Aorta (tissue), 5 donors: ENCODE measurements at regions not wholly inside any gene's neighbourhood (a gene's known extent, or its start where the extent isn't known, plus 50 kb on each side); places are given as distances from the start of the nearest gene placed in this dataset.

ENCODE experiments used
- ATAC-seq: fragments of 200-7000 bp; cut with Tn5 transposase; one replicate; pipeline ENCODE4 v1.9.1; 2022; ENCODE audit warnings: moderate library complexity; ENCODE audit not compliant: low FRiP score
- DNase-seq, 2 donors: peaks; one replicate each; pipeline ENCODE4 v3.0.0-alpha.2; 2020
- H3K27ac ChIP-seq, 2 donors: one replicate each; pipeline ENCODE4 v1.5.1; 2013; ENCODE audit warnings: low read length in 2 of 2, mild to moderate bottlenecking in 2 of 2, moderate library complexity in 2 of 2, control low read depth in 1 of 2, inconsistent platforms in 1 of 2, low read depth in 1 of 2
- H3K27me3 ChIP-seq, 2 donors: one replicate each; pipeline ENCODE4 v1.6.1; 2013; ENCODE audit warnings: control low read depth in 1 of 2, low read length in 1 of 2, mild to moderate bottlenecking in 1 of 2, moderate library complexity in 1 of 2; ENCODE audit not compliant: insufficient read depth in 2 of 2, control insufficient read depth in 1 of 2
- H3K36me3 ChIP-seq, 2 donors: one replicate each; pipeline ENCODE4 v1.6.1; 2013; ENCODE audit warnings: control low read depth in 1 of 2, low read length in 1 of 2, mild to moderate bottlenecking in 1 of 2; ENCODE audit not compliant: insufficient read depth in 2 of 2, control insufficient read depth in 1 of 2
- H3K4me1 ChIP-seq, 2 donors: one replicate each; pipeline ENCODE4 v1.6.1; 2013; ENCODE audit warnings: low read length in 2 of 2, control low read depth in 1 of 2, mild to moderate bottlenecking in 1 of 2, moderate library complexity in 1 of 2; ENCODE audit not compliant: insufficient read depth in 2 of 2, control insufficient read depth in 1 of 2
- H3K4me3 ChIP-seq, 2 donors: one replicate each; pipeline ENCODE4 v1.5.1; 2013; ENCODE audit warnings: low read length in 2 of 2, control low read depth in 1 of 2, mild to moderate bottlenecking in 1 of 2
- H3K9me3 ChIP-seq: one replicate; pipeline ENCODE4 v1.6.1; 2013; ENCODE audit warnings: mild to moderate bottlenecking, low read length; ENCODE audit not compliant: control insufficient read depth
- WGBS, 2 donors: extraction: QIAGEN DNeasy Blood & Tissue Kit; methylation state at CpG; one replicate each; pipeline ENCODE4 v1.1.7; 2013; 5-methylcytosine and 5-hydroxymethylcytosine counted together
- intact Hi-C, 2 donors: fragments of 100-400 bp; cut with DNase I; formaldehyde crosslinking; loops; one replicate each; pipeline versions ENCODE4 v1.14.2 to v1.15.0; 2022
- donor health status: healthy with polysubstance abuse.
- donor health status: Bipolar disorder and iron deficiency.
- donor health status: DM: no; HTN: no; CAD: no.
- donor health status: DM: no; HTN: no; CAD: no.
- donor health status: DM: yes; HTN: yes; CAD: no.

DNA sequence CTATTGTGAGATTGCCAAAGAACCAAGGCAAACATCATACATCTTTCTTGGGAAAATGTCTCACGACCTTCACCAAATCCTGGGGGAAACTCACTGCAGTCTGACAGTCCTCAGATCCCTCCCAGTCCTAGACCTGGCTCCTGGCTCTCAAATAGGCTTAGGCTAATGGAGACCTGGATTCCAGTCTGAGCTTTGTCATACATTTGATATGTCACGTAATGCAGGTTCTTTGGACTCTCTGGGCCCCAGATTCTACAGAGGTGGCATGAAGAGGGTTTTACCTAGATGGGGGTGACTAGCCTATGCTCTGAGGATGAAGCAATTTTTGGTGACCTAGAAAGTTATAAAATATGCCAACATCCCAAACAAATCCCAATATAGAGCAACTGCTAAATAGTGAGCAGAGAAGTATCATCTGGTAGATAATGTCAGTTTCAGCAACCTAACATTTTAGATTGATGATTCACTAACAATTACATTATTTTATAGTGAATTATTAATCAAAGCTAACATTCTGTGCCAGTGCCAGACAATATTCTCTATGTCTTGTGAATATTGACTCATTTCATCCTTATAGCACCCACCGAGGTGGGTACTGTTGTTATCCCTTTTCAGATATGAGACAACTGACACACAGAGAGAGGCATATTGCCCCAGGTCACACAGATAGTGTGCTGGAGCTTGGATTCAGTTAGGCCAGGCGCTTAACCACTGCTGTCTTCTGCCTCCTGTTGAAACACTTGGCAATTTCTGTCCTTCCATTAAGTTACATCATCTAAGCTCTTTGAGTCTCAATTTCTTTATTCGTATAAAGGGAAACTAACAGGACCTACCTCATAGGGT, 195.4 kb upstream of the MAMLD1 start:
- no peaks in the 10 kb centered on the region for H3K4me1 ChIP-seq
- H3K4me3 ChIP-seq: no peak overlapping the region
- H3K36me3 ChIP-seq: no peaks in the 10 kb centered on the region
- no peak for ATAC-seq
- H3K27ac ChIP-seq: no peak overlapping the region
- intact Hi-C loops: no loop called here
- no peak for DNase-seq
- H3K9me3 ChIP-seq: no peaks in the 10 kb centered on the region
- H3K27me3 ChIP-seq: no peaks in the 10 kb centered on the region
- 73 to 82% methylated on average over 5 of the region's 5 CpGs for WGBS, 2 donors

DNA sequence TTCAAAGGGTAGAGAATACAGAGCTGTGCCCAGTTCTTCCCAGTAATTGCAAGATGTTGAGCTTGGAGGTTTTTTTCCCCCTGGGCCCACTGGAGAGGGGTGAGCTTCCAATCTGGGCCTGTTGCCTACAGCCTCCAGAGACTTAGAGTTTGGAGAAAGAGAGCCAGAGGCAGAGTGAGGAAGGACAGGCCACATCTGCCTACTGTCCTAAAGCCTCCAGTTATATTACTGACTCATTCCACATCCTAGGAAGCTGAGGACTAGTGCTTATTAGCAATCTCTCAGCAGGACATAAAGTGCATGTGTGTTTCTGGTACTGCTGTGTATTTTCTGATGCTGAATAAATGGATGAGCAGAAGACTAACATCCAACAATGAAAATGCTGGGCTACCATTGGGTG, 181.0 kb upstream of the MAMLD1 start:
- H3K27me3 ChIP-seq: no peaks in the 10 kb centered on the region
- ATAC-seq: no peak
- H3K4me1 ChIP-seq: no peaks in the 10 kb centered on the region
- no peaks in the 10 kb centered on the region for H3K36me3 ChIP-seq
- no peak for DNase-seq
- H3K27ac ChIP-seq: no peak overlapping the region
- no peaks in the 10 kb centered on the region for H3K9me3 ChIP-seq
- intact Hi-C loops: no loop called here
- no peak overlapping the region for H3K4me3 ChIP-seq

DNA sequence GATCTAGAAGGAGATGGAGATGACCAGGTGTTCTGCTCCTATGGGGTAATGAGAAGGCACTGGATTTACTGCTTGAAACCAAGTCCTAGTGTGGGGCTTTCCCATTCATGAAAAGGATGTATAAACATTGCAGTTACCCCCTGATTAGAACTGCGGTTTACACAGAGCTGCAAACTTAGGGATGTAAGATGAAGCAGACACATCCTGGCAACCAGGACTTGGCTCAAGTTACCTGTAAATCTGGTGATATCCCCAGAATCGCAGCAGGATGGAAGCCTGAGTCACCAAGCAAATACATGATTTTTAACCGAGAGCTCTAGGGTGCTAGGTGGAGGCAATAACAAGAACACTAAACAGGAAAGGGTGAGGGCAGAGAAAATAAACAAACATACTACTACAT, 178.6 kb upstream of the MAMLD1 start:
- no peaks in the 10 kb centered on the region for H3K36me3 ChIP-seq
- H3K27ac ChIP-seq: no peak overlapping the region
- H3K4me1 ChIP-seq: no peaks in the 10 kb centered on the region
- 60 to 64% methylated on average over 3 of the region's 3 CpGs for WGBS, 2 donors
- DNase-seq (no peak), ATAC-seq (no peak)
- intact Hi-C loops: no loop called here
- no peaks in the 10 kb centered on the region for H3K9me3 ChIP-seq
- H3K27me3 ChIP-seq: no peaks in the 10 kb centered on the region
- no peak overlapping the region for H3K4me3 ChIP-seq

DNA sequence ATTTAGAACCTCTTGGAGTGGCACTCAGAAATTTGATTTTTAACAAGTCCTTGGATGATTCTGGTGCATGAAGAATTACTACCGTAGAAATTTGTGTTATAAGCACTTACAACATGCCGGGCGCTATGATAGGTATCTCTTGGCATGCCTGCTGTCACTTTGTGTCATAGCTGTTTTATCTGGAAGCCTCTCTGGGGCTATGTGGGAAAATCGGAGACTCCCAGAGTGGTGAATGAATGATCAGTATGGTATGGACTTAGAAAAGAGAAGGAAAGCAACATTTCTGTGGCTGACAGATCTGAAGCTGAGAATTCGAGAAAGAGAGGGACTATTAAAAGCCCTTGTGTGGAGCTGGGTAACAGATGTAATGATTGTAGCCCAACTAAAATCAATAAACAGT, 177.4 kb upstream of the MAMLD1 start:
- no peak for DNase-seq
- Histone ChIP-seq H3K27me3 (no peaks in the 10 kb centered on the region), H3K4me1 (no peaks in the 10 kb centered on the region), H3K9me3 (no peaks in the 10 kb centered on the region), H3K27ac (no peak overlapping the region), H3K36me3 (no peaks in the 10 kb centered on the region), H3K4me3 (no peak overlapping the region)
- WGBS, 2 donors: 74 to 88% methylated on average over 5 of the region's 5 CpGs
- intact Hi-C loops: no loop called here
- no peak for ATAC-seq

DNA sequence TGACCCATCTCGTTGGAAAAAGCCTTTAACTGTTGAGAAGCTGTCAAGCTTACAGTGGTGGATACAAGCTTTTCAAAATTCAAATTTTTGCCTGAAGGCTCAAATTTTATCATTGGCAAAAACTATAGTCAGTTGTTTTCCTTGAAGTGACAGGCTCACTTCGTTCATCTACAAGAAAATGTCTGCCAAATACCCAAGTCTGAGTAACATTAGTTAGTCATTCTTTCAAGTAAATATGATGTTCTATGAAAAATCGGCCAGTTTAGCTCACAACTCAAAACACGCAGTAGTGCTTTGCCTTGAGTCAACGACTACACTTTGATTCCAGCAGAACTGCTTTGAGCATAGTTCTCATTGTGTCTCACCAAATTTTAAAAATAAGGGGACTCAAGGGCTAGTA, 170.3 kb upstream of the MAMLD1 start:
- DNase-seq: no peak
- Histone ChIP-seq H3K4me1 (no peaks in the 10 kb centered on the region), H3K9me3 (no peaks in the 10 kb centered on the region), H3K36me3 (no peaks in the 10 kb centered on the region), H3K27me3 (no peaks in the 10 kb centered on the region), H3K4me3 (no peak overlapping the region), H3K27ac (no peak overlapping the region)
- no peak for ATAC-seq
- intact Hi-C loops: no loop called here
- 50 to 60% methylated on average over 5 of the region's 5 CpGs for WGBS, 2 donors

DNA sequence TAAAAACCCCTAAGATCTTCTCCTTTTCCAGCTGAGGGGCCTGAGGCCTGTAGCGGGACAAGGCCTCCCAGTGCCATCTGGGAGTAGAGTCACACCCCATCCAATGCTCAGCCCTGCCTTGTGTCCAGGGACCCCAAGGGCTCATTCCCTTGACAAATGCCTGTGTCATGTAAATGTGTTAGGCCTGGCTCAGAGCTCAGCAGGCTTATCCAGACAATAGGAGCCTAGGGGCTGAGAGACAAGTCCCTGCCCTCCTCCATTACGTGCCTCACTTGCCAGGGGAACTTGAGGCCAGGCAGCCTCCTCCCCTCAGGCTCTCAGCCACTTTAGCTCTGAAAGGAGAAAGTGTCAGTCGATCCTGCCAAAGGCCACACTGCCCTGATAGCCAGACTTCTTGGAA, 166.8 kb upstream of the MAMLD1 start:
- Histone ChIP-seq H3K9me3 (no peaks in the 10 kb centered on the region), H3K27ac (no peak overlapping the region), H3K36me3 (no peaks in the 10 kb centered on the region), H3K4me1 (no peaks in the 10 kb centered on the region), H3K27me3 (no peaks in the 10 kb centered on the region), H3K4me3 (no peak overlapping the region)
- ATAC-seq (no peak), DNase-seq (no peak)
- WGBS, 2 donors: 72 to 73% methylated on average over 3 of the region's 3 CpGs
- intact Hi-C loops: no loop called here

DNA sequence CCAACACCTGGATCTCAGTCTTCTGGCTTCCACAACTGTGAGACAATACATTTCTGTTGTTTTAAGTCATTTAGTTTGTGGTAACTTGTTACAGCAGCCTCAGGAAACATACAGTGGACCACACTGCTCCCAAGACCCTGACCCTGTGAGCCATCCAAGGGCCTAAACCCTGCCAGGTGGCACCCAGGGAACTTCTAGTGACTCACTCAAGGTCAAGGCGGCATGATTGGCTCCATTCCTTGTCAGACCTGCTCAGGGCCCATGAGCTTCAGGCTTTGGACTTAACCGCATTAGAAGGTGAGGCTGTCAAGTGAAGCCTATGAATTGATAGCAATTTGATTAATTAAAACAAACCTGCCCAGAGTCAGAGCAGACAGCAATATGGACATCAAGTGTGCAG, 165.7 kb upstream of the MAMLD1 start:
- DNase-seq: no peak
- Histone ChIP-seq H3K4me1 (no peaks in the 10 kb centered on the region), H3K4me3 (no peak overlapping the region), H3K9me3 (no peaks in the 10 kb centered on the region), H3K36me3 (no peaks in the 10 kb centered on the region), H3K27me3 (no peaks in the 10 kb centered on the region), H3K27ac (no peak overlapping the region)
- ATAC-seq: no peak
- intact Hi-C loops: no loop called here
- 90 to 97% methylated on average over 2 of the region's 2 CpGs for WGBS, 2 donors

DNA sequence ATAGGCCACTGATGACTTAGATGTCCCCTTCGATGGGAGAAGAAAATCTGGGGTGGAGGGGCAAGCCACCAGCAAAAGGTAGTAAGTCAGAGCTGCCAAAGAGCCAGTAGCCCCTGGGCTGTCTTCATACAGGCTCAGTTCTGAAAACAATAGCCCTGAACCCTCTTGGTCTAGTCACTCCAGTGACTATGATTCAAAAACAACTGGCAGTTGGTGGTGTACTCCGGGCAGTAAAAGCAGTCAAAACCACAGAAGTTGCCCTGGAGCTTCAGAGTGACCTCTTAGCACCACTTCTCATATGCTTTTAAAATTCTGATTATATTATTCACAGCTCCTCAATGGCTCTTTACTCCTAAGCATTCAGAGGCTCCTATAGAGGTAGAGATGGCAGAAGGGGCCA, 164.3 kb upstream of the MAMLD1 start:
- no peaks in the 10 kb centered on the region for H3K27me3 ChIP-seq
- 90 to 97% methylated on average over 2 of the region's 2 CpGs for WGBS, 2 donors
- H3K9me3 ChIP-seq: no peaks in the 10 kb centered on the region
- H3K4me1 ChIP-seq: no peaks in the 10 kb centered on the region
- intact Hi-C loops: no loop called here
- DNase-seq (no peak), ATAC-seq (no peak)
- no peaks in the 10 kb centered on the region for H3K36me3 ChIP-seq
- no peak overlapping the region for H3K27ac ChIP-seq
- no peak overlapping the region for H3K4me3 ChIP-seq

DNA sequence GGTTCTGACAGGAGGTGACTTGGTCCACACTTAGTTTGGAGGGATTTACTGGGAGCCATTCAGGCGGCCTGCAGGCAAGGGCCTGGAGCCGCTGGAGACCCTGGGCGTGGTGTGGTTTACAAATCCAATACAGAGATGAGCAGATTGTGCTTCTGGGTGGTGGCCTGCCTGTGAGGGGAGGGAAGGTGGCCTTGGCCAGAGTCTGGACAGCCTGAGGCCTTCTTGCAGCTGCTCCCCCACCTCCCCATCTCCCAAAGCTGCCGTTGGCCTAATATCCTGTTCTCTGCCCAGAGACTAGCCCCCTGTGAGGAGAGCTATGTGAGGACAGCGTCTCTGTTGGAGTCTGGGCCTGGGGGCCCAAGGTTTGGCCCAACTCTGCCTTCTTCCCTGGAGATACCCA, 163.9 kb upstream of the MAMLD1 start:
- no peaks in the 10 kb centered on the region for H3K36me3 ChIP-seq
- WGBS, 2 donors: 78 to 99% methylated on average over 5 of the region's 5 CpGs
- H3K4me3 ChIP-seq: no peak overlapping the region
- no peak overlapping the region for H3K27ac ChIP-seq
- no peaks in the 10 kb centered on the region for H3K9me3 ChIP-seq
- DNase-seq: no peak
- ATAC-seq: no peak
- no peaks in the 10 kb centered on the region for H3K4me1 ChIP-seq
- no peaks in the 10 kb centered on the region for H3K27me3 ChIP-seq
- intact Hi-C loops: no loop called here
